GM21390 (cell line): ENCODE measurements at regions not wholly inside any gene's neighbourhood (a gene's known extent, or its start where the extent isn't known, plus 50 kb on each side); places are given as distances from the start of the nearest gene placed in this dataset.
A peak's percentile ranks its signal among the peaks of the same experiment; 100 is the strongest.
"Not testable (repeated sequence)": the region's sequence is repeated elsewhere in the genome, so short reads cannot be mapped to it uniquely, and the experiment has no call there.

Experiments
- ATAC-seq: cut with Tn5 transposase; IDR thresholded peaks from one replicate; pipeline ENCODE4 v1.9.1; 2021; ENCODE audit not compliant: unreplicated experiment

- ATAC-seq: no peak
Observed at GRCh38 chrX:5708251-5708650, 520.4 kb downstream of the NLGN4X start.

- no peak for ATAC-seq
Observed at GRCh38 chrX:5702890-5703289, 525.8 kb downstream of the NLGN4X start.

GRCh38 chrX:5695971-5696370, 532.7 kb downstream of the NLGN4X start:
- no peak for ATAC-seq

DNA sequence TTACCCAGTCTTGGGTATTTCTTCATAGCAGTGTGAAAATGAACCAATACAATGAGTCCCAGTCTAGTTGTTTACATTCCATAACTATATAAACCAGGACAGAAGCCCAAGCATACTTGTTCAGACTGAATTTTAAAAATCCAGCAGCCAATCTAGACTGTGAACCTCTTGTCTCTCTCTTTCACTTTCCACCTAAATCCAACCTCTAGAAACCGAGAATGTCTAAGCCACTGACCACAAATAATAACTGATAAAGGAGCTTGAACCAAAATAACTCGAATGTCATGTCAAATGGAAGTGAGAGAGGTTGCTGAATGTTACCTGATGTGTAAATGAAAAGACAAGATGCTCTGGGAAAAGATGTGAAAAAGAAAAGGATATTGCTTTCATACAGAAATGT, 544.7 kb downstream of the NLGN4X start:
- ATAC-seq: no peak

- no peak for ATAC-seq
Observed at GRCh38 chrX:5681159-5681558, 547.5 kb downstream of the NLGN4X start.

GRCh38 chrX:5674036-5674435, 554.6 kb downstream of the NLGN4X start:
- no peak for ATAC-seq

GRCh38 chrX:5672099-5672498, 556.6 kb downstream of the NLGN4X start:
- ATAC-seq: no peak

DNA sequence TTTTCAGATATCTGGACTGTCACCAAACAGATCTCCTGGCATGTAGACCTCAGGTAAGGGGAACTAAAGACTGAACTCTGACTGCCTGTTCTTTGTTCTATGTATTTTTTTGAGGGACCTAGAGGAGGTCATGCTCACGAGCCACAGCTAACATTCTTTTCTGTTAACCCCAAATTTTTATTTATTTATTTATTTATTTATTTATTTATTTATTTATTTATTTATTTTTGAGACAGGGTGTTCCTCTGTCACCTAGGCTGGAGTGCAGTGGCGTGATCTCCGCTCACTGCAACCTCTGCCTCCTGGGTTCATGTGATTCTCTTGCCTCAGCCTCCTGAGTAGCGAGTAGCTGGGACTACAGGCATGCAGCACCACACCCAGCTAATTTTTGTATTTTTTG, 562.0 kb downstream of the NLGN4X start:
- ATAC-seq: not testable (repeated sequence)

DNA sequence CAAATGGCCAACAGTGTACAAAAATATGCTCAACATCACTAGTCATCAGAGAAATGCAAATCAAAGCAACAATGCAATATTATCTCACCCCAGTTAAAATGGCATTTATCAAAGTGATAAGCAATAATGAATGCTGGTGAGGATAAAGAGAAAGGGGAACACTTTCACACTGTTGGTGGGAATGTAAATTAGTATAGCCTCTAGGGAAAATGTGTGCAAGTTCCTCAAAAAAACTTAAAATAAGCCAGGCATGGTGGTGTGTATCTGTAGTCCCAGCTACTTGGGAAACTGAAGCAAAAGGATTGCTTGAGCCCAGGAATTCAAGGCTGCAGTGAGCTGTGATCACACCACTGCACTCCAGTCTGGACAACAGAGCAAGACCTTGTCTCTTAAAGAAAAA, 572.1 kb downstream of the NLGN4X start:
- ATAC-seq: no peak

DNA sequence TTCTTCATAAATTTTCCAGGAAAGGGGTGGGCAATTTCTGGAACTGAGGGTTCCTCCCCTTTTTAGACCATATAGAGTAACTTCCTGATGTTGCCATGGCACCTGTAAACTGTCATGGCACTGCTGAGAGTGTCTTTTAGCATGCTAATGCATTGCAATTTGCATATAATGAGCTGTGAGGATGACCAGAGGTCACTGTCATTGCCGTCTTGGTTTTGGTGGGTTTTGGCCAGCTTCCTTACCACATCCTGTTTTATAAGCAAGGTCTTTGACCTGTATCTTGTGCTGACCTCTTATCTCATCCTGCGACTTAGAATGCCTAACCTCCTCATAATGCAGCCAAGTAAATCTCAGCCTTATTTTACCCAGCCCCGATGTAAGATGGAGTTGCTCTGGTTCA, 577.8 kb downstream of the NLGN4X start:
- no peak for ATAC-seq

GRCh38 chrX:5648941-5649568, 579.6 kb downstream of the NLGN4X start:
- no peak for ATAC-seq

GRCh38 chrX:5646818-5647217, 581.8 kb downstream of the NLGN4X start:
- peak; percentile 97 for ATAC-seq

- no peak for ATAC-seq
Observed at GRCh38 chrX:5644776-5645175, 583.9 kb downstream of the NLGN4X start.

DNA sequence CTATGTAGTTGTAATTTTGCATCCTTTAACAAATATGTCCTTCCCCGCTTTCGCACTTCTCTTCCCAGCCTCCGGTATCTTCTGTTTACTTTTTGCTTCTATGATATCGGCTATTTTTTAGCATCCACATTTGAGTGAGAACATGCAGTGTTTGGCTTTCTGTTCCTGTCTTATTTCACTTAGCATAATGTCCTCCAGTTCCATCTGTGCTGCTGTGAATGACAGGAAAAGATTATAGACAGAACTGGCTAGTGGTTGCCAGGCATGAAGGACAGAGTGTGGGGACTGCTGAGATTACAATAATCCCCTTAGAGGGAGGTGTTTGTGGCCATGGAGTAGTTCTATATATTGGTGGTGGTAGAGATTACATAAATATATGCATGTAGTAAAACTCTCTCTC, 588.6 kb downstream of the NLGN4X start:
- no peak for ATAC-seq

- ATAC-seq: no peak
Observed at GRCh38 chrX:5638572-5638971, 590.1 kb downstream of the NLGN4X start.

DNA sequence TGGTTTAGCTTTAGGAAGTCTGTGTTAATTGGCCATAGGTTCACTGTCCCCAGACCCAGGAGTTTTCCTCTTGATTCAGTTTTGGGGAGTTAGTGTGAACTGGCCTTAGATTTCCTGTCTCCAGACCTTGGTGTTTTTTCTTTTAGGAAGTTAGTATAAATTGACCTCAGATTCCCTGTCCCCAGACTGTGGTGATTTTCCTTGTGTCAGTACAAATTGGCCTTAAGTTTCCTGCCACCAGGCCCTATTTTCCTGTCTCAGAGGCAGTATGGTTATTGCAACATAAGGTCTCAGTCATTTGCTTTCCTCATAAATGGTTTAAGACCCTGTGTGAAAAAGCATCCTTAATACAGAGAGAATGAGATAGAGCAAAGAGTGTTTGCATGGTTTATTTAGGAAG, 595.8 kb downstream of the NLGN4X start:
- ATAC-seq: no peak

- ATAC-seq: no peak
Observed at GRCh38 chrX:5632061-5632614, 596.5 kb downstream of the NLGN4X start.

DNA sequence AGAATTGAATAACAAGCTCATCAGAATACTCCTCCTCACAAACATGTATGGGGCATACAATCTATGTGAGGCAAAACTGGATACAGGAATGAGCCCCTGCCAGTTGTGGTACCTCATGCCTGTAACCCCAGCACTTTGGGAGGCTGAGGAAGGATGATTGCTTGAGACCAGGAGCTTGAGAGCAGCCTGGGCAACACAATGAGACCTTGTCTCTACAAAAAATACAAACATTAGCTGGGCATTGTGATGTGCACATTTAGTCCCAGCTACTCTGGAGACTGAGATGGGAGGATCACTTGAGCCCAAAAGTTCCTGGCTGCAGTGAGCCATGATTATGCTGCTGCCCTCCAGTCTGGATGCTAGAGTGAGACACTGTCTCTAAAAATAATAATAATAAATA, 611.0 kb downstream of the NLGN4X start:
- no peak for ATAC-seq

- ATAC-seq: no peak
Observed at GRCh38 chrX:5595570-5595969, 633.1 kb downstream of the NLGN4X start.

DNA sequence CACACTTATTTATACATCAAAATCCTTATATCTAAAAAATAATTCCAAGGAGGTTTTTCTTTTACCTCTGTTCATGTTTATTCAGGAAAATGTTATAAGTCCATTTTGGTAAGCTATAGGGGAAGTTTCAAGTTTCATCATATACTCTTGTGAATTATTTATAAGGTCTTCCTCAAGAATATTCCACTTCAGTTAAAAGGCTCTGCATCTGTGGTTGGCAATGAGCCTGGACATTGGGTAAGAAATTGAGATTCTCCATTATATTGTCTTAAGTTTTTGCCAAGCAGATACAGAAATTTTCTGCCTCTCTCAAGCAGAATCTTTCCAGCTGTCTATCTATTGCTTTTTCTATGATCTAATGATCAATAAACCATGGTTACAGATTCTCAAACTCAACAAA, 641.9 kb downstream of the NLGN4X start:
- ATAC-seq: no peak

- no peak for ATAC-seq
Observed at GRCh38 chrX:5575407-5575806, 653.3 kb downstream of the NLGN4X start.

DNA sequence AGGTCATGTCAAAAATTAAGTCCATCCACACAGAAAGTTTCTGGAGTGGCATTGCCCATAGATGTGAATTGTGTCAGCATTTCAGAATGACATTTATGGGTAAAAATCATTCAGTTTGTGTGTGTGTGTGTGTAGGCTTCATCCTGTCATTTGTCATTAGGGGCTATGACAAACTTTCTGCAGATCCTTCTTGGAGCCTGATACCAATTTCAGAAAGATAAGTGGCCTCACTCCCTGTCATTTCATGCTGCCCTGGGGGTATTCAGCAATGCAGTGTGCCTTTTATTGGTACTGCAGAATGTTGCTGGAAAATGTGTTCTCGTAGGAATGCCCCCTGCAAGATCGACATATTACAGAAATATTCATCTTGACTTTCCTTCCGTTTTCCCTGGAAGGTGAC, 659.7 kb downstream of the NLGN4X start:
- no peak for ATAC-seq

DNA sequence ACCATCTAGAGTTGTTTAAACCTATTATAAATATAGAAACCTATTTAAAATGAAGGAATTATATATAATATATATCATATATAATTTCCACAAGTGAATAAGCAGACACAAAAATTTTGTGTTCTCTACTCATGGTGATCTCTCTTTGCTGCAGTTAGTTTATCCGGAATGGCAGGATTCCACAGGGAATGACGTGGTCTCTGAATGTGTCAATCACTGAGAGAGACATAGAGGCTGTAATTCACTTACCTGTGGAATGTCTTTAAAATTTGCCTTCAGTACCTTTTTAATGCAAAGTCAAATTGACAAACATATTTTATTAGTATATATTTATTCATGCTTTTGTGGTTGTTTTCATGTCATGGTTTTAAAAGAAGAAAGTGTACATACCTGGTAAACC, 669.3 kb downstream of the NLGN4X start:
- ATAC-seq: no peak
